ENCODE measurements at regions not wholly inside any gene's neighbourhood (a gene's known extent, or its start where the extent isn't known, plus 50 kb on each side); places are given as distances from the start of the nearest gene placed in this dataset.

- H3K27me3 ChIP-seq (ENCODE audit: control insufficient read depth in 3 of 3, insufficient read depth in 3 of 3, low read length in 3 of 3) = no peaks in the 10 kb centered on the region
- no peaks in the 10 kb centered on the region for H3K36me3 ChIP-seq (ENCODE audit: control insufficient read depth in 3 of 3, insufficient read depth in 2 of 3, low read depth in 1 of 3, low read length in 3 of 3)
- DNase-seq = no peak
- WGBS, 3 donors = 85 to 86% (median 85%) methylated on average over 3 of the region's 3 CpGs
- no peak overlapping the region for H3K27ac ChIP-seq (ENCODE audit: low read depth in 1 of 3, low read length in 2 of 3)
- no peaks in the 10 kb centered on the region for H3K9me3 ChIP-seq (ENCODE audit: control insufficient read depth in 2 of 2, insufficient read depth in 1 of 2, low read depth in 1 of 2, low read length in 1 of 2)
- no peak for FAIRE-seq
- no peaks in the 10 kb centered on the region for H3K4me1 ChIP-seq (ENCODE audit: control insufficient read depth in 3 of 3, insufficient read depth in 2 of 3, low read depth in 1 of 3, low read length in 2 of 3)
- no peak overlapping the region for H3K4me3 ChIP-seq (ENCODE audit: low read depth in 1 of 3, low read length in 3 of 3)
These were observed 150.9 kb downstream of the SP3 start for GRCh38 chr2:173814306-173814705.

- FAIRE-seq = no peak
- Histone ChIP-seq H3K4me1 (ENCODE audit: control insufficient read depth in 3 of 3, insufficient read depth in 2 of 3, low read depth in 1 of 3, low read length in 2 of 3) (no peaks in the 10 kb centered on the region), H3K27me3 (ENCODE audit: control insufficient read depth in 3 of 3, insufficient read depth in 3 of 3, low read length in 3 of 3) (no peaks in the 10 kb centered on the region), H3K27ac (ENCODE audit: low read depth in 1 of 3, low read length in 2 of 3) (no peak overlapping the region), H3K4me3 (ENCODE audit: low read depth in 1 of 3, low read length in 3 of 3) (no peak overlapping the region), H3K9me3 (ENCODE audit: control insufficient read depth in 2 of 2, insufficient read depth in 1 of 2, low read depth in 1 of 2, low read length in 1 of 2) (no peaks in the 10 kb centered on the region), H3K36me3 (ENCODE audit: control insufficient read depth in 3 of 3, insufficient read depth in 2 of 3, low read depth in 1 of 3, low read length in 3 of 3) (no peaks in the 10 kb centered on the region)
- WGBS, 3 donors = 79 to 93% (median 88%) methylated on average over 5 of the region's 5 CpGs
- no peak for DNase-seq
These were observed 149.4 kb downstream of the SP3 start for GRCh38 chr2:173815772-173816171.

- H3K9me3 ChIP-seq (ENCODE audit: control insufficient read depth in 2 of 2, insufficient read depth in 1 of 2, low read depth in 1 of 2, low read length in 1 of 2) = no peaks in the 10 kb centered on the region
- peaks cover 0 to 2% (median 2%) of the 10 kb centered on the region in 3 donors for H3K27me3 ChIP-seq (ENCODE audit: control insufficient read depth in 3 of 3, insufficient read depth in 3 of 3, low read length in 3 of 3)
- H3K27ac ChIP-seq (ENCODE audit: low read depth in 1 of 3, low read length in 2 of 3) = no peak overlapping the region
- no peaks in the 10 kb centered on the region for H3K4me1 ChIP-seq (ENCODE audit: control insufficient read depth in 3 of 3, insufficient read depth in 2 of 3, low read depth in 1 of 3, low read length in 2 of 3)
- H3K36me3 ChIP-seq (ENCODE audit: control insufficient read depth in 3 of 3, insufficient read depth in 2 of 3, low read depth in 1 of 3, low read length in 3 of 3) = no peaks in the 10 kb centered on the region
- DNase-seq (no peak), FAIRE-seq (no peak)
- no peak overlapping the region for H3K4me3 ChIP-seq (ENCODE audit: low read depth in 1 of 3, low read length in 3 of 3)
- WGBS, 3 donors = 83 to 85% (median 83%) methylated on average over 4 of the region's 4 CpGs
These were observed 147.6 kb downstream of the SP3 start for GRCh38 chr2:173817582-173817981.

GRCh38 chr2:173818285-173818684, 146.9 kb downstream of the SP3 start:
- Histone ChIP-seq H3K4me3 (ENCODE audit: low read depth in 1 of 3, low read length in 3 of 3) (no peak overlapping the region), H3K4me1 (ENCODE audit: control insufficient read depth in 3 of 3, insufficient read depth in 2 of 3, low read depth in 1 of 3, low read length in 2 of 3) (no peaks in the 10 kb centered on the region), H3K27me3 (ENCODE audit: control insufficient read depth in 3 of 3, insufficient read depth in 3 of 3, low read length in 3 of 3) (peaks cover 0 to 2% (median 2%) of the 10 kb centered on the region in 3 donors), H3K27ac (ENCODE audit: low read depth in 1 of 3, low read length in 2 of 3) (no peak overlapping the region), H3K36me3 (ENCODE audit: control insufficient read depth in 3 of 3, insufficient read depth in 2 of 3, low read depth in 1 of 3, low read length in 3 of 3) (no peaks in the 10 kb centered on the region), H3K9me3 (ENCODE audit: control insufficient read depth in 2 of 2, insufficient read depth in 1 of 2, low read depth in 1 of 2, low read length in 1 of 2) (no peaks in the 10 kb centered on the region)
- no peak for DNase-seq
- no peak for FAIRE-seq
- 92 to 95% (median 92%) methylated on average over 4 of the region's 4 CpGs for WGBS, 3 donors

DNA sequence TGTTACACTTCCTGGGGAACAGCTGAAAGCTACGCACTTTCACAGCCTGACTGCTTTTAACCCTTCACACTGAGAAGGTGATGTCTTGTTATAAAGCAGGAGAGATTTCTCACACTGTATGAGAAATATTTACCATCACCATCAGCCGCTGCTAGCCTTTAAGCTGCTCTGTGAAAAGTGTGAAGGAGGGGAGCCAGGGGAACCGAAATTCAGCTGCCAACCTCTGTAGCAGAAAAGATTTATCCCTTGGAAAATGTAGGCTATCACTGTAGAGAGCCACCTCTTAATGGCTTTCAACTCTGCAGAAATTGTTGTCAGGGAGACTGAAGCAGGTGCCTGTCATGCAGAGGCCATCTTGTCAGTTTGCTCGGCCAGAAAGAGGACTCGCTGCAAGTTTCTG, 145.3 kb downstream of the SP3 start:
- FAIRE-seq = no peak
- WGBS, 3 donors = 76 to 80% (median 76%) methylated on average over 5 of the region's 5 CpGs
- H3K9me3 ChIP-seq (ENCODE audit: control insufficient read depth in 2 of 2, insufficient read depth in 1 of 2, low read depth in 1 of 2, low read length in 1 of 2) = no peaks in the 10 kb centered on the region
- no peak overlapping the region for H3K4me3 ChIP-seq (ENCODE audit: low read depth in 1 of 3, low read length in 3 of 3)
- H3K36me3 ChIP-seq (ENCODE audit: control insufficient read depth in 3 of 3, insufficient read depth in 2 of 3, low read depth in 1 of 3, low read length in 3 of 3) = no peaks in the 10 kb centered on the region
- no peaks in the 10 kb centered on the region for H3K4me1 ChIP-seq (ENCODE audit: control insufficient read depth in 3 of 3, insufficient read depth in 2 of 3, low read depth in 1 of 3, low read length in 2 of 3)
- no peak overlapping the region for H3K27ac ChIP-seq (ENCODE audit: low read depth in 1 of 3, low read length in 2 of 3)
- H3K27me3 ChIP-seq (ENCODE audit: control insufficient read depth in 3 of 3, insufficient read depth in 3 of 3, low read length in 3 of 3) = peaks cover 0 to 2% (median 2%) of the 10 kb centered on the region in 3 donors
- no peak for DNase-seq

- H3K36me3 ChIP-seq (ENCODE audit: control insufficient read depth in 3 of 3, insufficient read depth in 2 of 3, low read depth in 1 of 3, low read length in 3 of 3) = no peaks in the 10 kb centered on the region
- no peaks in the 10 kb centered on the region for H3K4me1 ChIP-seq (ENCODE audit: control insufficient read depth in 3 of 3, insufficient read depth in 2 of 3, low read depth in 1 of 3, low read length in 2 of 3)
- no peak overlapping the region for H3K4me3 ChIP-seq (ENCODE audit: low read depth in 1 of 3, low read length in 3 of 3)
- H3K9me3 ChIP-seq (ENCODE audit: control insufficient read depth in 2 of 2, insufficient read depth in 1 of 2, low read depth in 1 of 2, low read length in 1 of 2) = no peaks in the 10 kb centered on the region
- H3K27me3 ChIP-seq (ENCODE audit: control insufficient read depth in 3 of 3, insufficient read depth in 3 of 3, low read length in 3 of 3) = peaks cover 0 to 2% (median 2%) of the 10 kb centered on the region in 3 donors
- DNase-seq (no peak), FAIRE-seq (no peak)
- H3K27ac ChIP-seq (ENCODE audit: low read depth in 1 of 3, low read length in 2 of 3) = no peak overlapping the region
- WGBS, 3 donors = 82 to 90% (median 90%) methylated on average over 9 of the region's 9 CpGs
These were observed 143.7 kb downstream of the SP3 start for GRCh38 chr2:173821451-173821850.

- Histone ChIP-seq H3K4me3 (ENCODE audit: low read depth in 1 of 3, low read length in 3 of 3) (no peak overlapping the region), H3K9me3 (ENCODE audit: control insufficient read depth in 2 of 2, insufficient read depth in 1 of 2, low read depth in 1 of 2, low read length in 1 of 2) (no peaks in the 10 kb centered on the region), H3K27ac (ENCODE audit: low read depth in 1 of 3, low read length in 2 of 3) (no peak overlapping the region), H3K4me1 (ENCODE audit: control insufficient read depth in 3 of 3, insufficient read depth in 2 of 3, low read depth in 1 of 3, low read length in 2 of 3) (no peaks in the 10 kb centered on the region), H3K36me3 (ENCODE audit: control insufficient read depth in 3 of 3, insufficient read depth in 2 of 3, low read depth in 1 of 3, low read length in 3 of 3) (no peaks in the 10 kb centered on the region), H3K27me3 (ENCODE audit: control insufficient read depth in 3 of 3, insufficient read depth in 3 of 3, low read length in 3 of 3) (peaks cover 0 to 2% (median 2%) of the 10 kb centered on the region in 3 donors)
- DNase-seq (no peak), FAIRE-seq (no peak)
- 79 to 85% (median 84%) methylated on average over 6 of the region's 6 CpGs for WGBS, 3 donors
These were observed 142.2 kb downstream of the SP3 start for GRCh38 chr2:173822889-173823542.

DNA sequence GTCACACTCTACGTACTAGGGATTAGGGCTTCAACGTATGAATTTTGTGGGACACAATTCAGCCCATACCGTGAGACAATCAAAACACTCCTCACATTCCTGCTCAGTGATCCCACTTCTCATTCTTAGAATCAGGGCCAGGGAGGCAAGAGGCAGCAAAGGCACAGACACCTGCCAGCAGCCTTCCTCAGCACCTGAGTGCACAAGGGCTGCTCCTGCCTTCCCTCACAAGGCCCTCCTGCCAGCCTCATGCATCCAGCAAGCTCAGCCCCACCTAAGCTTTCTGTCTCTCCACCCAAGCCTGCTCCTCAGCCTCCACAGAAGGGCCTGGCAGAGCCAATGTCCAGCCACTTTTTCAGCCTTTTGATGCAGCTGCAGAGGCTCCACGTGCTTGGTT, 141.6 kb downstream of the SP3 start:
- no peaks in the 10 kb centered on the region for H3K9me3 ChIP-seq (ENCODE audit: control insufficient read depth in 2 of 2, insufficient read depth in 1 of 2, low read depth in 1 of 2, low read length in 1 of 2)
- H3K27me3 ChIP-seq (ENCODE audit: control insufficient read depth in 3 of 3, insufficient read depth in 3 of 3, low read length in 3 of 3) = peaks cover 0 to 2% (median 2%) of the 10 kb centered on the region in 3 donors
- H3K4me3 ChIP-seq (ENCODE audit: low read depth in 1 of 3, low read length in 3 of 3) = no peak overlapping the region
- no peak overlapping the region for H3K27ac ChIP-seq (ENCODE audit: low read depth in 1 of 3, low read length in 2 of 3)
- no peaks in the 10 kb centered on the region for H3K36me3 ChIP-seq (ENCODE audit: control insufficient read depth in 3 of 3, insufficient read depth in 2 of 3, low read depth in 1 of 3, low read length in 3 of 3)
- FAIRE-seq = no peak
- H3K4me1 ChIP-seq (ENCODE audit: control insufficient read depth in 3 of 3, insufficient read depth in 2 of 3, low read depth in 1 of 3, low read length in 2 of 3) = no peaks in the 10 kb centered on the region
- 80 to 90% (median 86%) methylated on average over 4 of the region's 4 CpGs for WGBS, 3 donors
- no peak for DNase-seq

All from small intestine (tissue), 7 donors.